ENCODE measurements at regions not wholly inside any gene's neighbourhood (a gene's known extent, or its start where the extent isn't known, plus 50 kb on each side); places are given as distances from the start of the nearest gene placed in this dataset.

DNA sequence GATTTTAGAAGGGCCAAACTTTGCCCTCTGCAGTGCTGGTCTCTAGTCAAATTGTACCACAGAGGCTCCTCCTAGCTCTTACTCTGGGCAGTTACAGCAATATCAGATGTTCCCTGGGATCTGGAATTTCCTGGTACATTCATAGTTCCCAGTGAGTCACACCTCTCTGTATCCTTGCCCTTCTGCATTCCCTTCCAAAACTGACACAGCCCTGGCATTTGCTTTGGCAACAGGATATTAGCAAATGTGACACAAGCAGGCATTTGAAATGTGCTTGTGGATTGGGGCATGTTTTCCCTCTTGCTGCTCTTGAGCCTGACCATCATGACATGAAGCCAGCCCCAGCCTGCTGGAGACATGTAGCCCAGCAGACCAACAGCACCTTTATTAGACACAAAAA, 284.7 kb upstream of the AKR1E2 start:
- Histone ChIP-seq H3K4me2 (ENCODE audit: unreplicated experiment) (peak overlapping the region; percentile 38), H3K4me1 (ENCODE audit: insufficient read depth) (peaks cover 38% of the 10 kb centered on the region), H4K20me1 (ENCODE audit: insufficient read depth) (no peaks in the 10 kb centered on the region), H3K79me2 (ENCODE audit: insufficient read depth) (no peaks in the 10 kb centered on the region), H3K9me2 (ENCODE audit: insufficient read depth) (no peaks in the 10 kb centered on the region), H3K27me3 (replicated peaks; ENCODE audit: insufficient read depth) (no peaks in the 10 kb centered on the region), H3K9ac (peak overlapping the region; percentile 66), H2AFZ (peak overlapping the region; percentile 30; the same call in 1 of the 2 replicates), H3K9me3 (ENCODE audit: low read depth) (no peaks in the 10 kb centered on the region), H3F3A (ENCODE audit: insufficient read depth) (peaks cover 33% of the 10 kb centered on the region), H3K36me3 (ENCODE audit: low read depth) (no peaks in the 10 kb centered on the region), H3K27ac (peak overlapping the region; percentile 96), H3K4me3 (no peak overlapping the region)
- in situ Hi-C loops (cut with MboI): no loop called here
- peak; percentile 99 for DNase-seq
- no peak for TF ChIP-seq EZH2 (IDR thresholded peaks at IDR 0.05; ENCODE audit: insufficient read depth, poor library complexity, severe bottlenecking)
- no peak for TF ChIP-seq EZH2phosphoT487 (IDR thresholded peaks at IDR 0.05; ENCODE audit: insufficient read depth, low read depth)

DNA sequence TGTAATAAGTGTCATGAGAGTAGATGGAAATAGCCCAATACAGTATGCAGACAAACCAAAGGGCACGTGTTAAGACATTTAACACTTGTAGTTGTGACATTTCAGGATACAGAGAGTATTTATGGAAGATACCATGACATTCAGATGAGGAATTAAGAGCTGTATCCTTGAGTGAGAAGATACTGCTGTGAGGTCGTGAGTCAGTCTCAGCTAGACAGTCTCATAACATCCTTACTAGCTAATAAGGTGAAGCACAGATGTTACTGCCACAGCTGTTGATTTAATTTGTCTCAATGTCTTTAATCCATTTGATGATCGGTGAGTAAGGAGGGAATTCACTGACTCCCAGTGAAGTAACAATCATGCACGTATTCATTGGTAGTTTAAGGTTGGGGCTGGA, 288.0 kb upstream of the AKR1E2 start:
- peak; percentile 51 for DNase-seq
- no peaks in the 10 kb centered on the region for H3K9me2 ChIP-seq (ENCODE audit: insufficient read depth)
- WGBS, 2 experiments (ENCODE audit: low coverage in 1 of 2, low lambda C conversion rate in 2 of 2, missing lambda C conversion rate in 2 of 2): 51 to 62% methylated on average over 4 of the region's 4 CpGs
- H3K27me3 ChIP-seq (replicated peaks; ENCODE audit: insufficient read depth): no peaks in the 10 kb centered on the region
- in situ Hi-C loops (cut with MboI): no loop called here
- no peaks in the 10 kb centered on the region for H3K9me3 ChIP-seq (ENCODE audit: low read depth)
- peak overlapping the region; percentile 16; the same call in 1 of the 2 replicates for H2AFZ ChIP-seq
- no peak overlapping the region for H3K27ac ChIP-seq
- no peak overlapping the region for H3K4me3 ChIP-seq
- H3K79me2 ChIP-seq (ENCODE audit: insufficient read depth): no peaks in the 10 kb centered on the region
- H4K20me1 ChIP-seq (ENCODE audit: insufficient read depth): no peaks in the 10 kb centered on the region
- peaks cover 26% of the 10 kb centered on the region for H3K4me1 ChIP-seq (ENCODE audit: insufficient read depth)
- no peak overlapping the region for H3K4me2 ChIP-seq (ENCODE audit: unreplicated experiment)
- H3F3A ChIP-seq (ENCODE audit: insufficient read depth): peaks cover 34% of the 10 kb centered on the region
- no peak overlapping the region for H3K9ac ChIP-seq
- no peaks in the 10 kb centered on the region for H3K36me3 ChIP-seq (ENCODE audit: low read depth)
- no peak for TF ChIP-seq EZH2phosphoT487 (IDR thresholded peaks at IDR 0.05; ENCODE audit: insufficient read depth, low read depth)

GRCh38 chr10:4535521-4535920, 290.5 kb upstream of the AKR1E2 start:
- WGBS, 2 experiments (ENCODE audit: low coverage in 1 of 2, low lambda C conversion rate in 2 of 2, missing lambda C conversion rate in 2 of 2): 94% methylated on average over 4 of the region's 4 CpGs
- Histone ChIP-seq H3K36me3 (ENCODE audit: low read depth) (no peaks in the 10 kb centered on the region), H3K4me1 (ENCODE audit: insufficient read depth) (peaks cover 29% of the 10 kb centered on the region), H3K27ac (no peak overlapping the region), H3K9ac (no peak overlapping the region), H3K9me2 (ENCODE audit: insufficient read depth) (no peaks in the 10 kb centered on the region), H3K4me2 (ENCODE audit: unreplicated experiment) (no peak overlapping the region), H3K27me3 (replicated peaks; ENCODE audit: insufficient read depth) (no peaks in the 10 kb centered on the region), H3K9me3 (ENCODE audit: low read depth) (no peaks in the 10 kb centered on the region), H2AFZ (no peak overlapping the region), H4K20me1 (ENCODE audit: insufficient read depth) (no peaks in the 10 kb centered on the region), H3F3A (ENCODE audit: insufficient read depth) (peaks cover 26% of the 10 kb centered on the region), H3K79me2 (ENCODE audit: insufficient read depth) (no peaks in the 10 kb centered on the region), H3K4me3 (no peak overlapping the region)
- no peak for DNase-seq
- TF ChIP-seq EZH2 (IDR thresholded peaks at IDR 0.05; ENCODE audit: insufficient read depth, poor library complexity, severe bottlenecking): no peak
- in situ Hi-C loops (cut with MboI): no loop called here

DNA sequence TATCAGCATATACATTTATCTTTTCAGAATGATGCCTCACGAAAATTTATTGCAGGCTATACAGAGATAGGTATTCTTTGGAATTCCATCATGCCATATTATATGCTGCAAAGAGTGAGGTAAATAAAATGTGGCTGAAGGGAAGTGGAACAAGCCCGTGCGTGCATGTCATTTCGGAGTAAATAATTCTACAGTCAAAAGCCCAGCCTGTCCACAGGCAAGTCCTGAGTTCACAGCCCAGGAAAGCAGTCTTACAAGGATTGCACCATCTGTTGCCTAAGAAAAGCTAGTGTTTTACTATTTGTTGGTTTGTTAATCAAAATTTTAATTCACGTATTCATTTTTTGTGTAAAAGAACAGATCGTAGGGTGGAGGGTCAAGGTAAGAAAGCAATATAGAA, 292.4 kb upstream of the AKR1E2 start:
- DNase-seq: peak; percentile 53
- H3K27ac ChIP-seq: peak overlapping the region; percentile 98
- in situ Hi-C loops (cut with MboI): no loop called here
- 91 to 95% methylated on average over 6 of the region's 6 CpGs for WGBS, 2 experiments (ENCODE audit: low coverage in 1 of 2, low lambda C conversion rate in 2 of 2, missing lambda C conversion rate in 2 of 2)
- H3K4me3 ChIP-seq: no peak overlapping the region
- no peaks in the 10 kb centered on the region for H4K20me1 ChIP-seq (ENCODE audit: insufficient read depth)
- no peak for TF ChIP-seq EZH2phosphoT487 (IDR thresholded peaks at IDR 0.05; ENCODE audit: insufficient read depth, low read depth)
- TF ChIP-seq EZH2 (IDR thresholded peaks at IDR 0.05; ENCODE audit: insufficient read depth, poor library complexity, severe bottlenecking): no peak
- H3F3A ChIP-seq (ENCODE audit: insufficient read depth): peaks cover 23% of the 10 kb centered on the region; the same call in 1 of the 2 replicates
- H3K36me3 ChIP-seq (ENCODE audit: low read depth): no peaks in the 10 kb centered on the region
- H2AFZ ChIP-seq: peak overlapping the region; percentile 36; the same call in 1 of the 2 replicates
- no peaks in the 10 kb centered on the region for H3K9me2 ChIP-seq (ENCODE audit: insufficient read depth)
- peaks cover 31% of the 10 kb centered on the region for H3K4me1 ChIP-seq (ENCODE audit: insufficient read depth)
- H3K79me2 ChIP-seq (ENCODE audit: insufficient read depth): no peaks in the 10 kb centered on the region
- H3K27me3 ChIP-seq (replicated peaks; ENCODE audit: insufficient read depth): no peaks in the 10 kb centered on the region
- H3K9ac ChIP-seq: peak overlapping the region; percentile 79
- peak overlapping the region; percentile 97 for H3K4me2 ChIP-seq (ENCODE audit: unreplicated experiment)
- H3K9me3 ChIP-seq (ENCODE audit: low read depth): no peaks in the 10 kb centered on the region

DNA sequence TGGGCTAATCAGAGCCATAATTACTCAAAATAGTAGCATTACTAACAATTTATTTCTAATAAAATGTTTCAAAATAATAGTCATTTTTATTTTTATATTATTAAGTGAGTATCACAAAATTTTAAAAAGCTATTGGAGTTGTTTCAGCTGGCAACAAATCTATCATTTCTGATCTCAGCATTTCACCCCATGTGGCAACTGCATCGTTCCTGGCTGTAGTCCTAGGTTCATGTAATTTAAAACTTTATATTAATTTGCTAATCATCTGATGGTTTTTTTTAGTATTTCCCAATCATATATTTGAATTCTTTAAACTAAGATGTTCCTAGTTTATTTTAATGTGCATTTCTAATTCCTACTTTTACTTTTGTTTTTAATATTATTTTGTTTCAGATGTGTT, 293.0 kb upstream of the AKR1E2 start:
- DNase-seq: peak; percentile 65
- H3K9me3 ChIP-seq (ENCODE audit: low read depth): no peaks in the 10 kb centered on the region
- H3K4me3 ChIP-seq: peak overlapping the region; percentile 58
- H2AFZ ChIP-seq: peak overlapping the region; percentile 47
- WGBS, 2 experiments (ENCODE audit: low coverage in 1 of 2, low lambda C conversion rate in 2 of 2, missing lambda C conversion rate in 2 of 2): 0 to 4% methylated on average over 1 of the region's 1 CpG
- H4K20me1 ChIP-seq (ENCODE audit: insufficient read depth): no peaks in the 10 kb centered on the region
- H3K36me3 ChIP-seq (ENCODE audit: low read depth): no peaks in the 10 kb centered on the region
- no peaks in the 10 kb centered on the region for H3K27me3 ChIP-seq (replicated peaks; ENCODE audit: insufficient read depth)
- H3K27ac ChIP-seq: peak overlapping the region; percentile 98
- no peaks in the 10 kb centered on the region for H3K79me2 ChIP-seq (ENCODE audit: insufficient read depth)
- in situ Hi-C loops (cut with MboI): no loop called here
- H3K9me2 ChIP-seq (ENCODE audit: insufficient read depth): no peaks in the 10 kb centered on the region
- peaks cover 28% of the 10 kb centered on the region for H3F3A ChIP-seq (ENCODE audit: insufficient read depth)
- H3K9ac ChIP-seq: peak overlapping the region; percentile 79
- H3K4me2 ChIP-seq (ENCODE audit: unreplicated experiment): peak overlapping the region; percentile 97
- no peak for TF ChIP-seq EZH2 (IDR thresholded peaks at IDR 0.05; ENCODE audit: insufficient read depth, poor library complexity, severe bottlenecking)
- no peak for TF ChIP-seq EZH2phosphoT487 (IDR thresholded peaks at IDR 0.05; ENCODE audit: insufficient read depth, low read depth)
- peaks cover 35% of the 10 kb centered on the region for H3K4me1 ChIP-seq (ENCODE audit: insufficient read depth)
